Umbilical cord (tissue), 1 donor: ENCODE measurements at regions not wholly inside any gene's neighbourhood (a gene's known extent, or its start where the extent isn't known, plus 50 kb on each side); places are given as distances from the start of the nearest gene placed in this dataset.

Source experiments
- DNase-seq: peaks from one replicate; pipeline ENCODE4 v3.0.0-alpha.2; 2015; ENCODE audit warnings: low spot score

DNA sequence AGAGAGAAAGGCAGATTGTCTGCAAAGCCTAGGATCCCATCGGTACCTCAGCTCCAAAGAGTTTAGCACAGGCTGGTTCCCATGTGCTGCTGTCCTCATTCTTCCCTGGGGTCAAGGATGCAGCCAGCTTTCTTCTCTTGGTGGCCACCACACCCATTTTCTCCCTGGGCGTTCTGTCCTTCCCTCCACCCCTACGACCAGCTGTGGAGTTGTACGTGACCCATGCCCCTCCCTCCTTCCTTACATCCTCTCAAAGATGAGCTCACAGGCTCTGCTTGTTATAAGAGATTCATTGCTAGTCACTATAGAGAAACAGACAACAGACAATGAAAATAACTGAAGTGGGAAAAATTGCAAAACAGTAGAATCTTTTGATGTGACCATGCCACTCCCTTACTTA is 74.0 kb upstream of the KLF3 start:
- no peak for DNase-seq

DNA sequence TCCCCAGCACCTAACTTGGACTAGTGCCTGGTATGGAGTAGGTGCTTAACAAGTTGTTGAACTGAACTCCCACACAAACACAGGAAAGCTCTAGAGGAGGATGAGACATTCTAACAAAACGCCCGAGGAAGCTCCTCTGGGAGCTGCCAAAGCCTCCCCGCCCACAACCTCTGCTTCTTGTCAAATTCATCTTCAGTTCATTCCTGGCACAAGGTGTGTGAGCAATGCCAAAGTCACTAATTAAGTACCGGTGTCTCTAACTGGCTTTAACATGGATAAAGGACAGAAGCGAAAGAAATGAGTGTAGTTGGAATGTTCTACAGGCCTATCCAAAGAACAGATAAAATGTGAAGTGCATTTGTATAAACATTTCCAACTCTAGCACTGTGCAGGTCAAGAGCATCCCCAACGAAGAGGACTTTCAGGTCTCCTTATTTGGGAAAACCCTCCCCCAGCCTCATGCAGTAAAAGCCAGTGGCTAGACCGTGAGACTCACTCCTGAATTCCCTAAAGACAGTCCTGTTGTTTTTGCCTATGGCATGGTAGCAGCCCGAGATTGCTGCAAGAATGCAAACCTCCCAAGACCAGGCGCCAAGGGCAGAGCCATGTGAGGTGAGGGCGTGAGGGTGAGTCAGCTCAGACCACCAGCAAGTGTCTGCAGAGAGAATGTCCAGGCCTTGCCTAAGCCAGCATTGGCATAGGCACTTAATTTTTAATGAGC is 72.2 kb upstream of the KLF3 start:
- no peak for DNase-seq

DNA sequence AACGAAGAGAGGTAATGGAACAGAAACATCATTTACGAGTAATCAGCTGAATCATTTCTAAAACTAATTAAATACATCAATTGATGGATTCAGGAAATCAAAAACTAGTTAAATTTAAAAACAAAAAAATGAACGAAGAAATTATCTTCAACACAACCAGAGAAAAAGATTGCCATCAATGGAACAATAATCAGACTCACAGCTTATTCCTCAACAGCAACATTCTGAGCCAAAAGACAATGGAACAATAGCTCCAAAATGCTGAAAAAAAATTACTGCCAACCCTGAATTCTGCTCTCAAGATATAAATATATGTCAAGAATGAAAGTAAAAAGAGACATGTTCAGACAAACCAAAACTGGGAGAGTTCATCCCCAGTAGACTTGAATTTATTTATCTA is 65.5 kb upstream of the KLF3 start:
- DNase-seq, result no peak

DNA sequence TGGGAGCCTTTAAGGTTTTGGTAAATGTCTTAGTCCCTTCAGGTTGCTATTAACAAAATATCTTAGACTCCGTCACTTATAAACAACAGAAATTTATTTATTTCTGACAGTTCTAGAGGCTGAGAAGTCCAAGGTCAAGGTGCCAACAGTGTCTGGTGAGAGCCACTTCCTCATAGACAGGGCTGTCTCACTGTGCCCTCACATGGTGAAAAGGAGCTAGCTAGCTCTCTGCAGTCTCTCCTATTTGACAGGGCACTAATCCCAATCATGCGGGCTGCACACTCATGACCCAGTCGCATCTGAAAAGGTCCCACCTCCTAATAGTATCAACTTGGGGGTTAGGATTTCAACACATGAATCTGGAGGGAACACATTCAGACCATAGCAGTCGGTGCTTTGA is 63.4 kb upstream of the KLF3 start:
- DNase-seq, result no peak

DNA sequence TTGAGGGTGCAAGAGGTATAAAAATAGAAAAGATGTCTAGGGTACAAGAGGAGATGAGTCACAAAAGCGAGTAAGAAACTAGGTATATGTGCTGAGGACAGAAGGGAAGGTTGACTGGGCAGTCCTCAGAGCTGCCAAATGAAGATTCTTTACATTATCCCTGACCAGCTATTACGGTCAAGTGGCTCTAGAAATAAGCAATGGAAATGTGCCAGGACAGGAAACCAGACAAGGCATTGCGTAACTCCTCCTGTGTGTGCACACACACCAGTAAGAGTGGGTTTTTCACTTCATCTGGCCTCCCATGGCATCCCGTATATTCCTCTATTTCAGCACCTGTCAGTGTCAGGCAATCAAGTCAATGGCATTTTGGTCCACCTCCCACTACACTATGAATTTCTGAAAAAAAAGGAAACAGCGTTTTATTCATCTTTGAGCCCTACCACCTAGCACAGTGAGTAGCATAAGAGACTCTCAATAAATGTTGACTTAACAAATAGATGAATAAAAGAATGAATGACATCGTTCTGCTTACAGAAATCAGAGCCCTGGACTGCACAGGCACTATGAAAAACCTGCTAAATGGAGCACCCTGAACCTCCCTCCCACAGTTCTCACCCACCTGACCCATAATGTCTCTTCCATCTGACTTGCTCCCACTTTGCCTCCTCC is 62.6 kb upstream of the KLF3 start:
- DNase-seq, result peak; percentile 44

DNA sequence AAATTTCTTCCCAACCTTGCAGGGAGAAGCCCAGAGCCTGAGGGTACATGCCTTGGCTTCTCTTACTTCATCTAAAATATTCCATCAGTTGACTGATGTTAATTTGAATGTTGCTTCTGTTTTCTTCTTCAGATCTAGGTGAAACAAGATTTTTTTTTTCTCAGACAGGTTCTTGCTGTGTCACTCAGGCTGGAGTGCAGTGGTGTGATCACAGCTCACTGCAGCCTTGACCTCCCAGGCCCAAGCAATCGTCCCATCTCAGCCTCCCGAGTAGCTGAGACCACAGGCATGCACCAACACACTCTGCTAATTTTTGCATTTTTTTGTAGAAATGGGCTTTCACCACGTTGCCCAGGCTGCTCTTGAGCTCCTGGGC is 62.1 kb upstream of the KLF3 start:
- no peak for DNase-seq

DNA sequence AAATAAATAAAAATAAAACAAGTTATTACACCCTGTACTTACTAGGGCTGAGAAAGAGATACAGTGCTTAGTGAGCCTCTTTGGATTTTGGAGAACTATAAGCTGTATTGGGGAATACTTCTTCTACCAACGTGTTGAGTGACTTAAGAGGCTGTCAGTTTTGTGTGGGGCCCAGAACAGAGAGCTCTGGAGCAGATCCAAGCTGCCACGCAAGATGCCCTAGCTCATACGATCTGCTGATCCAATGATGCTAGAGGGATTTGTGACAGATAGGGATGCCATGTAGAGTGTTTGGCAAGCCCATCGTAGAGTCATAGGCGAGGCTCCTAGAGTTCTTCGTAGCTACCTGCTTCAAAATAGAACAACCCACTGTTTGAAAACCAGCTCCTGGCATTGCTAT is 60.3 kb upstream of the KLF3 start:
- DNase-seq, result no peak

DNA sequence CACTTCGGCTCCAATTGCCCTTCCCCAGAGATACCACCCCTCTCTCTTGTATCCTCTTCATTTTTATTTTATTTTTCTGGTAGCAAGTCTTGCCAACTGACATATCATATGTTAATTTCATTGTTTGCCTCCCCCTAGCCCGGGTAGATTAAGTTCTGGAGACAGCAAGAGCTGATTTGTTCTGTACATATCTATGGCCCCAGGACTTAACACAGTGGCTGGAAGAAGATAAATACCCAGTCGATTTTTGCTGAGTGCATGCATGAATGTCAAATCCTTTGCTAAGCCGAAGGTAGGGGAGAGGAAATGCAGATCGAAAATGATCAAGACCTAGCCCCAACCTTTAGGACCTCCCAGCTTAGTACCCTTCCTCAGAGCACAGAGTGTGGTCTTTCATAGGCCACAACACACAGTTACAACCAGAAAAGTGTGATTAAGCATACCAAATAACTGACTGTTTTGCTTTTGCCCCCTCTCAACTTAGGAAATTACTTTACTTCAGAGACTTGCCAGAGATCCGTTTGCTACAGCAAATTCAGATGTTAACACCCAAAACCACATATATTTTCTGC is 58.7 kb upstream of the KLF3 start:
- no peak for DNase-seq

DNA sequence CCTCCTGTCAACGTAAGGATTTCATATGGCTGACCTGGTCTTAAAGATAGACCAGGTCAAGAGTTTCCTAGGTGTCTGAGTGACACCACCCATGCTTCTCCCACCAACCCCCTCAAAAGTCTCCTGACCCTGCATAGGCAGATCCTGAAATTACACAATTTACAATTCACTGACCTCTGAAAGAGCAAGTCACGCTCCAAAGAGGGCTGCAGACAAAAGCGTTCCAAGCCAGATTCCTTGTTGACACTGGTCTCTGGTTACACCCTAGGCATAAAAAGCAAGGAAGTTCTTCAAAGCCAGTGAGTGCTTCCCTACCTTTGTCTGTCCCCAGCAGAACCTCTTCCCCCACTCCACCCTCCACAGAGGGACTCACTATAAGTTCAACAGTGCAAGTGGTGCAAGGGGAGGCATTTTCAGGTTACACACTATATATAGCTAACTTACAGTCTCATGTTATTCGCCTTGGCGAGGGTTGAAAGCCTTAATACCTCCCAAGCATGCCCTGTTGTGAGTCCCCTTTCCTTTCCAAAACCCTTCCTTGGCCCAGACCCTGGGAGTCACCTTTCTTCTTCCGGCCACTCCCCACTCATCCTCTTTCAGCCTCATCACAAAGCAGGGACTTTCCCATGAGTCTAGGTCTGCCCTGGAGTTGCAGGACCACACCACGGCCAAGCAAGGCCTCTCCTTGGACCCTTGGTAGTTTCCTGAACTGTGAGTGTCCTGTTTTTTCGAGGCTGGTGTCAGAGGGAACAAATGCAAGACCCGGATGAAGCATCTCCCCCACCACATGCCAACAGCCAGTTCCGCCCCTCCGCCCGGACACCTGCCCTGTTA is 58.0 kb upstream of the KLF3 start:
- DNase-seq, result no peak

DNA sequence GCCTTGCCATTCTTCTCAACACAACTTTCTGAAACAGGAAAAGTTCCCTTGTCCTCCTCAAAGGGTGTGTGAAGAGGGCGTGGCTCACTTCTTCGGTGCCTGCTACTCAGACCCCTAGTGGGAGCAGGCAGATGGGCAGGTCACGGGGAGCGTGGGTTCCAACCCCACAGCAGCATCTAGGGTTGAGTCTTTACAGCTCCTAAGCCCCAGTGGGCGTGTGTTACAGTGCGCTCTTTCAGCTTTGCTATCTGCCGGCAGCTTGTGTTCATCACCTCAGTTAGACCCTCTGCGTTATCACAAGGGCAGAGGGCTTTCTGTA is 57.5 kb upstream of the KLF3 start:
- no peak for DNase-seq

DNA sequence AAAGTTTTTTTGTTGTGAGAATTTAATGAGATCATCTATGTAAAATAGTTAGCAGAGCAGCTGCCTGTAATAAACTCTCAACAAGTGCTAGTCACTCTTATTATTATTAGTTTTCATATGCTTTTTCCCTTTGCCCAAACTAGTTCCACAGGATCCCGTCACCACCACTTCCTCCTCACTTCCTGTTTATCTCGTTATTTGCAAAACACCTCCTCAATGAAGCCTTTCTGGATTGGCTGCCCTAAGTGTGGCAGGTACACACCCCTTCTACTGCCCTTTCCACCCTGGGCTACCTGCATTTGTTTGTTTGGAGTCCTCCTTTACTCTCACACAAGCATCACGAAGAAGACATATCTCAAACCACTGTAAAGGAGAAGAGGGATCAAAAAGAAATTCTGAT is 54.4 kb upstream of the KLF3 start:
- no peak for DNase-seq

DNA sequence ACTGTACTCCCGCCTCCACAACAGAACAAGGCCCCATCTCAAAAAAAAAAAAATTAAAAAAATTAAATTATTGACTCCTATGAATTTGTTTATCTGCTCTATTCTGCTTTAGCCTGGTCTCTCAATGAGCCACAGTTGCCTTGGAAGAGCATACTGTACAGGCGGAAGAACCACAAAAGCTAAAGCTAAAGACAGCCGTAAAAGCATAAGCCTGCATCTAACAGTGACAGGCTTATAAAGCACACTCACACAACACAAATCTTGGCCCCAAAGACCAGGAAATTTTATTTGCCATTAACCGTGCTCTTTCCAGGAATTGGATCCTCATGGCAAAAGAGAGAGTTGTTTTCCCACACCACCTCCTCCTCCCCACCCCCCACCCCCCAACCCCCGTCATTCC is 53.5 kb upstream of the KLF3 start:
- no peak for DNase-seq

DNA sequence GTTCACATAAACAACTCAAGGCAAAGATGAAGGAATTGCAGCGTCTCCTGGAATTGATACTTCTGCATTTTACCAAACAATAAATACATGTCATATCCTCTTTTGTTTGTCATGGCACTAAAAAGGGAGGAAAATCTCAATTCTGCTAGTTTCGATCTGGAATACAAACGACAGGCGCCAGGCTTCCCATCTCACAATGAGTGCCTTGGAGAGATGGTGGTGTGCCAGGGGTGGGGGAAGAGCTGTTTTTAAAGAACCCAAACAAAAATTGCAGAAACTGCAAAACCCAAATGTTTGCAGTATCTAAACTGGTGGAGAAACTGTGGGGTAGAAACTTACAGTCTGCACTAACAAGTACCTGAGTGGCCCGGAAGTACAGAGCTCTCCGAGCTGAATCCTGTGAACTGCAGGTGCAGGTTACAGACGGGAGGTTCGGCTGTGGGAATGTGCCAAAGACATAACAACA is 53.0 kb upstream of the KLF3 start:
- DNase-seq, result no peak

DNA sequence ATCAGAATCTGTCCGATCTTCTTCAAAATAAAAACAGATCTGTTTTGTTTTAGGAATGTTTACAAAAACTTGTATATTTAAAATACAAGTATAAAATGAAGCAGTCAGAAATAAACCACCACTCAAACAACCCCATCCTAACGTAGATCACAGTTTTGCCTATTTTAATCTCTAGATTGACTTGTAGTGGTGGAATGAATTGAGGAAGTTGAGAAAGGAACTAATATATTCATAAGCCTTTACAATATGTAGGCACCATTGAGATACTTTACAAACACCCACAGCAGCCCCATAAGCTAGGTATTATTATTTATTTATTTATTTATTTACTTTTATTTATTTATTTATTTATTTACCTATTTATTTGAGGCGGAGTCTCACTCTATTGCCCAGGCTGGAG is 52.3 kb upstream of the KLF3 start:
- no peak for DNase-seq

DNA sequence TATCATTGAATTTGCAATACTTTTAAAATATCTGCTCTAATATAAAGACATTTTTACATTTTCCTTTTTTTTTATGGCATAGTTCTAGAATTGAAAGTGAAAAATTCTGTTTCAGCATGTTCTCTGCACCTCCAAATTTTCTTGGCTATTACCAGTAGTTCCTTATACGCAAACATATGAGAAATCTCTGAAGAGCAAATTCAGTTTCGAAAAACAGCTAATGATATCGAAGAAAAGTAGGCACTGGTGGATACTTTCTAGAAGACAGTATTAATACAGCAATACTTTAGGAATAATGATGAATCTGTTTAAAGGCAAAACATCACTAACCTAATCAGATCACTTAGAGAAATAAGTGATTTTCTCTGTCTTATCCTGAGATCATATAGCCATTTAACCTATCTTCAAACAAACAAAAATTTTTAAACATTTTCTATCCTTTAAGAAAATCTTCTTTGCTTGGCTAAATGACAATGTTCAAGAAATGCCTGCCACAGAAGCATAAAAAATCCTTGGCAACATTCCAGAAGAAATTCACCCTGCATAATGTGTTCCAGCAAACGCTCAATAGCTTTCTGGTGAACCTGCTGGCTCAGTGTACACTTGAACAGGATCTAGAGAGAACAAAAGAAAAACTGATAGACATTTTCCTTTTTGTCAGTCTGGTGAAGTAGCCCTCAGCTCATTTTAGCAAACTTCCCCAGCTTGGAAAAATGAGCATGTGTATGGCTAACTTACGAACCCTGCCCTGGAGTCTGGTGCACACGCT is 51.2 kb upstream of the KLF3 start:
- DNase-seq, result peak; percentile 55
